ENCODE measurements at regions not wholly inside any gene's neighbourhood (a gene's known extent, or its start where the extent isn't known, plus 50 kb on each side); places are given as distances from the start of the nearest gene placed in this dataset.

DNA sequence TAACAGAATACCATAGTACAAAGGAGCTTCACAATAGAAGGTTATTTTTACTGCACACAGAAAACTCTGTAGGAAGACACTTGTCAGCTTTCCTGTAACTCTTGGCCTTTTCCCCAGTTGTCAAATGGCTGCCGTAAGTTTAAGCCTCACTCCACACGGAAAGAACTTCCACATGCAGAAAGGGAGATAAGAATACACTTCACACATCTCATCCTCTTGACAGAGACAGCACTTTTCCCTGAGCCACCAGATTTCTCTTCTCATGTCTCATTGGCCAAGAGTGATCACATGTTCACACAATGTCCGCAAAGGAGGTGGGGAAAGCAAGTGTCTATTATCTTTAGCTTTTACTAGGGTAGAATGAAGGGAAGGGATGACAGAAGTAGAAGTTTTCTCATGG, 540.7 kb downstream of the HAO1 start:
- no peak for DNase-seq (ENCODE audit: low read depth in 2 of 2)

DNA sequence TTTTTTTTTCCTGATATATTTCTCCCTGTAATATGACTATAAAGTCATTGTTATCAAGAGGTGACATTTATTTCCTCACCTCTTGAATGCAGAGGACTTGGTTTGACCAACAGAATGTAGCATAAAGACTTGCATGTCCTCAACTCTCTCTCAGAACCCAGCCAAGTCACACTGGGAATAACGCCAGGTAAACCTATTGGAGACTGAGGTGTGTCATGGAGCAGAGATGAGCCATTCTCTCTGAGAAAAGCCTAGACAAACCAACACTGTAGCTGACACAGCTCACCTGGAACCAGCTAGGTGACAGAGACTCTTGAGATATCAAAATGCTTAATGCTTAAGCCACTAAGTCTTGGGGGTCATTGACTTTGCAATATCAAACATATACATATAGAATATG, 533.6 kb downstream of the HAO1 start:
- DNase-seq (ENCODE audit: low read depth in 2 of 2), result no peak

- no peak for DNase-seq (ENCODE audit: low read depth in 2 of 2)
These were observed 530.1 kb downstream of the HAO1 start for GRCh38 chr20:7410150-7410549.

DNA sequence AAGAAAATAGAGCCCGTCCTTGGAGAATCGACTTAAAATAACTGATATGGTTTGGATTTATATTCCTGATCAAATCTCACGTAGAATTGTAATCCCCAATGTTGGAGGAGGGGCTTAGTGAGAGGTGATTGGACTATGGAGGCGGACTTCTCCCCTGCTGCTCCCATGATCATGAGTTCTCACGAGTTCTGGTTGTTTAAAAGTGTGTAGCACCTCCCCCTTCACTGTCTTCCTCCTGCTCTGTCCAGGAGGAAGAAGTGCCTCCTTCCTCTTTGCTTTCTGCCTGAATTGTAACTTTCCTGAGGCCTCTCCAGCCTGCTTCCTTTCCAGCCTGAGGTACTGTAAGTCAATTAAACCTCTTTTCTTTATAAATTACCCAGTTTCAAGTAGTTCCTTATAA, 529.2 kb downstream of the HAO1 start:
- no peak for DNase-seq (ENCODE audit: low read depth in 2 of 2)

GRCh38 chr20:7415427-7415826, 524.8 kb downstream of the HAO1 start:
- no peak for DNase-seq (ENCODE audit: low read depth in 2 of 2)

- no peak for DNase-seq (ENCODE audit: low read depth in 2 of 2)
These were observed 523.9 kb downstream of the HAO1 start for GRCh38 chr20:7416382-7416781.

DNA sequence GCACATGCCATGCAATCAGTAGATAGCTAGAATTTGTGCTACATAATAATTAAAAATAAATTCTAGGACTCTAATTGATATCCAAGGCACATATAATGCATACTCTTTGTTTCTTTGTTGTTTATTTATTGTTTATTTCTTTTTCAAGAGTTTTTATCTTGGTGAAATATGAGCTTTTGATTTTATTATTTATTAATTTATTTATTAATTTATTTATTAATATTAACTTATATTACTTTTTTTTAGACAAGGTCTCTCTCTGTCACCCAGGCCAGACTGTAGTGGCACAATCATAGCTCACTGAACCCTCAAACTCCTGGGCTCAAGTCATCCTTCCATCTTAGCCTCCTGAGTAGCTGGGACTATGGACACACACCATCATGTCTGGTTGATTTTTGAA, 519.9 kb downstream of the HAO1 start:
- DNase-seq (ENCODE audit: low read depth in 2 of 2), result no peak

GRCh38 chr20:7426890-7427496, 513.3 kb downstream of the HAO1 start:
- no peak for DNase-seq (ENCODE audit: low read depth in 2 of 2)

DNA sequence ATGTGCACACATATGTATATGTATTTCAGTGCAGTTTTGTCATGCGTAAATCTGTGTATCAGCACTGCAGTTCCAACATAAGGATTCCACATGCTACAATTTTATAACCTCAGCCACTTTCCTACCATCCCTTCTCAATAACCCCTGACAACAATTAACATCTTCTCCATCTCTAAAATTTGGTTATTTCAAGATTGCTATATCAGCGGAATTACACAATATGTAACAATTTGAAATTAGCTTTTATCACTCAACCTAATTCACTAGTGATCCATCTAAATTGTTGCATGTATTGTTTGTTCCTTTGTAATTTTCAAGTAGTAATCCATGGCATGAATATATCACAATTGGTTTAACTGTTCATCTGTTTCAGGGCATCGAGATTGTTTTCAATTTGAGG, 511.3 kb downstream of the HAO1 start:
- DNase-seq (ENCODE audit: low read depth in 2 of 2), result no peak

DNA sequence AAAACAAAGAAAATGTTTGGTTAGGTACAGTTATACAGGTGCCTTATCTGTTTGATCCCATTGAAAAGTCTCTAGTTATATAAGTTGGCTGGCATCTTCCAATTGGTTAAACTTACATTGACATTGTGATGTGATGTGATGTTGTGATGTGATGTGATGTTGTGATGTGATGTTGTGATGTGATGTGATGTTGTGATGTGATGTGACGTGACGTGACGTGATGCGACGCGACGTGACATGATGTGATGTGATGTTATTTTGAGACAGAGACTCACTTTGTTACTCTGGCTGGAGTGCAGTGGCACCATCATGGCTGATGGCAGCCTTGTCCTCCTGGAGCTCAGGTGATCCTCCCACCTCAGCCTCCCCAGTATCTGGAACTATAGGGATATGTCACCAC, 507.6 kb downstream of the HAO1 start:
- no peak for DNase-seq (ENCODE audit: low read depth in 2 of 2)

DNA sequence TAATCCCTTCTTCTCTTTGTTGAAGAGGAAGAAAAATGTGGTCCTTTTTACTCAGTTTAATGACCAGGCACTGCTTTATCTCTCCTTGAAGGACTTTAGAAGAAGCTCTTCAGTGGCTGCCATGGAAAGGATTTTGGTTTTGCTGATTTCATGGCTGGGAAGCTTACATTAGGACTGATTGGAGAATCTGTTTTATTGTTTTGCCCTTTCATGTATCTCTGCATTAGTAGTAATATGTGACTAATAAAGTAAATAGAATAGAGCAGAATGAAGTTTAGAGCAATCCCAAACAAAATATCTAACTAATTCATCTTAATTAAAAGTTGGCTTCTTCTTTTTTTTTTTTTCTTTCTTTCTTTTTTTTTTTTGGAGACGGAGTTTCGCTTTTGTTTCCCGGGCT, 502.9 kb downstream of the HAO1 start:
- no peak for DNase-seq (ENCODE audit: low read depth in 2 of 2)

DNA sequence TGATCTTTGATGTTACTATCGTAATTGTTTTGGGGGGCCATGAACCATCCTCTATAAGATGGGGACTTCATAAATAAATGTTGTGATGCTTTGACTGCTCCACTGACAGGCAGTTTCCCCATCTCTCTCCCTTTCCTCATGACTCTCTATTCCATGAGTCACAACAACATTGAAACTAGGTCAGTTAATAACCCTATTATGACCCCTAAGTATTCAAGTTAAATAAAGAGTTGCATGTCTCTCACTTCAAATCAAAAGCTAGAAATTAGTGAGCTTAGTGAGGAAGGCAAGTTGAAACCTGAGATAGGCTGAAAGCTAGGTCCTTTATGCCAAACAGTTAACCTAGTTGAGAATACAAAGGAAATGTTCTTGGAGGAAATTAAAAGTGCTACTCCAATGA, 491.0 kb downstream of the HAO1 start:
- no peak for DNase-seq (ENCODE audit: low read depth in 2 of 2)

- no peak for DNase-seq (ENCODE audit: low read depth in 2 of 2)
These were observed 487.4 kb downstream of the HAO1 start for GRCh38 chr20:7452890-7453289.

- DNase-seq (ENCODE audit: low read depth in 2 of 2), result no peak
These were observed 486.2 kb downstream of the HAO1 start for GRCh38 chr20:7454047-7454446.

- no peak for DNase-seq (ENCODE audit: low read depth in 2 of 2)
These were observed 481.8 kb downstream of the HAO1 start for GRCh38 chr20:7458459-7458858.

DNA sequence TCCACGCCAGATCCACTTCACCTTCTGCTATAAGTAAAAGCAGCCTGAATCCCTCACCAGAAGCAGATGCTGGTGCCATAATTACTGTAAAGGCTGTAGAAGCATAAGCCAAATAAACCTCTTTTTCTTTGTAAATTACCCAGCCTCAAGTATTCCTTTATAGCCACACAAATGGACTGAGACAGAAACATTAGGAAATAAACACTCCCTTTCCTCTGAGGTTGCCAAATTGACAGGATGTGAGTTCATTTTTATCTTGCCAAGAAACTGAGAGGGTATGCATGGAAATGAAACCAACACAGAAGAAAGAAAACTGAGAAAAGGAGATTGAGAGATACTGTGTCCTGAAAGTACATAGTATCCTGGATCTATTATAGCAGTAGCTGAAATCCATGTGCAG, 481.2 kb downstream of the HAO1 start:
- no peak for DNase-seq (ENCODE audit: low read depth in 2 of 2)

DNA sequence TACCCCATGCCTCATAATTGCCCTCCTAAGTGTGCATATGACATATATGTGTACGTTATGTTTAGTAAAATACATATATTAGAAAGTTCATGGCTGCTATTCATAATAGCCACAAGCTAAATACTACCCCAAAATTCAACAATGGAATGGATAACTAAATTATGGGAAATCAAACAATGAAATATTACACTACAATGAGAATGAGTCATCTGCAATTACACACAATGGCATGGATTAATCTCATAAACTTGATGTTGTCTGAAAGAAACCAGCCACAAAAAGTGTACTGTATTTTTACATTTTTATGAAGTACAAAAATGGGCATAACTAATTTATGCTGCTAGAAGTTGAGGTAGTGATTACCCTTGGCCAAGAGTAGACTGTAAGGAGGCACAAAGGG, 477.0 kb downstream of the HAO1 start:
- DNase-seq (ENCODE audit: low read depth in 2 of 2), result no peak

- DNase-seq (ENCODE audit: low read depth in 2 of 2), result no peak
These were observed 469.3 kb downstream of the HAO1 start for GRCh38 chr20:7470912-7471311.

DNA sequence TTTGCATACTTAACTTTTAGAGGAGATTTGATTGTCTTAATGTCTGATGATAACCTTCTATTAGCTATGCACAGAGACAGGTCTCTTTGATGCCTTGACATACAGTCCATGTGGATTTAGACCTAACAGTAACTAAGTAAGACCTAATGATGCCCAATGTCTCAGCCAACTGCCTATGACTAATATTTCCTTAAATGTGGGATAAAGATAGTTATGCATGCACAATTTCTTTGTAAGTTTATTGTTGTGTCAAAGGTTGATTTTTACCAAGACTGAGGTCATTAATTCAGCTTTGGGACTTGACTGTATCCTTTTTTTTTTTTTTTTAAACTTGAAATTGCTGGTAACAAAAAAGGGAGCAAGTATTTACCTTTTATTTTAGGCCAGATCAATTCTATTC, 450.0 kb downstream of the HAO1 start:
- DNase-seq (ENCODE audit: low read depth in 2 of 2), result no peak

DNA sequence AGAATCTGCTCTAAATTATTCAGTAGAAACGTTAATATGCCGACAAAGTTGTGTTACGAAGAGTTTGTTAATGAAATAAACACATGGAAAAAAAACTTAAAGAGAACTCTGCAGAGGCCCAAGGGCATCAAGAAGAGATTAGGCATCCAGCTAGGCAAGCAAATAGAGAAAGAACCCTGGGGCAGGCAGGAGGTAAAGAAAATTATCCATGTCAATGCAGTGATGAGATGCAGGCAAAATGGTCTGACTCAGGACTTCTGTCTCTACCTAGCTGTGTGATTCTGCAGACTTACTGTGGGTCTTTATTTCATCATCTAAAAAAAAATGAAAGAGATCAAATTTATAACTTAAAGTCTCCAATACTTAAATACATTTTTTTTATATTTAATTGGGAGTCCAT, 448.0 kb downstream of the HAO1 start:
- no peak for DNase-seq (ENCODE audit: low read depth in 2 of 2)

- DNase-seq (ENCODE audit: low read depth in 2 of 2), result no peak
These were observed 446.9 kb downstream of the HAO1 start for GRCh38 chr20:7493311-7493710.

DNA sequence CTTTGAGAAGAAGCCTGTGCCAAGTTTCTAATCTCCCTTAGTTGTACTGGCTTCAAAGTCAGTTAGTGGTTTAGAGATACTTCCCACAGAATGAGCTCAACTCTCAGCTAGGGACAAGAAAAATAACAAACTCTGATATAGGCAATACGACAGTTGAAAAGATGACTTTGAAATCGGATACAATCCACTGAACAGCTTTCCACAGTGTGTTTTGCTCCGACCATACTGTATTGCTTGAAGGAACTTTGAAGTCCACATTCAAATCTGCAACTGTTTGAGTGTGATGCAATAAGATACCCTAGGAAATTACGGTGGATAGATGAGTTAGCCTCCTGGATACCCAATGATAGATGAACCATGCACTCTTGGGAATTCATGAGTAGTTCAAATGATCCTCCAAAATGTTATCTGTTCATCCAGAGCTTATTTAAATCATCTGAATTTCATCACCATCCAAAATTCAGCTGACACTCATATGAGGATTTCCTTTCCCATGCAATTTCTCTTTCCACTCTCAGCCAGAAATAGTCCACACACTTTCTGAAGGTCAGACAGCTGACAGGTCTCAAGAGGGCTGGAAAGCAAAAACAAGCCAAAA, 443.8 kb downstream of the HAO1 start:
- no peak for DNase-seq (ENCODE audit: low read depth in 2 of 2)

DNA sequence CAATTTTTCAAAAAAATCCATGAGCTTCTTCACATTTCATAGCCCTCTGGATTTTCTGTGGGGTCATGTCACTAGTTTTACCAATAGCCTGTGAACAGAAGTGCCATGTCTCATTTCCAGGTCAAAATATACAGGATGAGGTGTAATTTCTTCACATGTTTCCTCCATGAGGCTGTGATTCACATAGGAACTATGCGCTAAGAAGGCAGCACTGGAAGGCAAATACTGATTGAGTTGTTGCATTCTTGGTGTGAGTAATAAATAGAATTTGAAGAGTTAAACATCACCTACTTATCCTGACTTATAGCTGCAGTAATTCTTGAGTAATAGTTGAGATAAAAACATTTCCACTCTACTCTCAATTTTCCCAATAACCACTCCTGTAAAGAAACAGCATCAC, 442.3 kb downstream of the HAO1 start:
- DNase-seq (ENCODE audit: low read depth in 2 of 2), result no peak

GRCh38 chr20:7499201-7499600, 441.1 kb downstream of the HAO1 start:
- no peak for DNase-seq (ENCODE audit: low read depth in 2 of 2)
